Heart left ventricle (tissue), 13 donors: ENCODE measurements at regions not wholly inside any gene's neighbourhood (a gene's known extent, or its start where the extent isn't known, plus 50 kb on each side); places are given as distances from the start of the nearest gene placed in this dataset.

Experiments used
- CTCF ChIP-seq, 12 donors: fragments of 200-600 bp; sonication (generic) in 4 of 12; IDR thresholded peaks; one replicate each; pipeline versions ENCODE4 v1.5.0 to v1.8.0; 2018 to 2022; ENCODE audit warnings: antibody characterized with exemption in 12 of 12, mild to moderate bottlenecking in 5 of 12
- POLR2A ChIP-seq, 2 donors: fragments of 450-650 bp; IDR thresholded peaks; one replicate each; pipeline ENCODE4 v1.6.1; 2017; ENCODE audit warnings: antibody characterized with exemption in 2 of 2, mild to moderate bottlenecking in 2 of 2, moderate library complexity in 2 of 2
- donor health status: ischemic (EF 13 %, LVEDD 7.1; RV severe dilation, severe dysfunction).
- donor health status: DM: no; HTN: yes; CAD: no.
- donor health status: DM: no; HTN: no; CAD: no.
- donor health status: ischemic (EF 25% LVEDD 6.9; RV normal size, moderate dysfunction).
- donor health status: ischemic (EF 25% LVEDD 5.7; RV mildly dilated, moderate dysfunction).
- donor health status: ischemic (EF 35%, LVEDD 5.7; RV mildly dilated, moderate dysfunction).
- donor health status: nonischemic (EF 11% LVEDD 7.7; RV severe dilation, severe dysfunction).
- donor health status: DM: yes; HTN: yes; CAD: no.
- donor health status: PGD.
- donor health status: ischemic (EF 29% LVEDD 5.4; RV normal size, mild dysfunction).
- donor health status: nonischemic (EF 23%, LVEDD 6.1; RV moderate dilation, normal function).

DNA sequence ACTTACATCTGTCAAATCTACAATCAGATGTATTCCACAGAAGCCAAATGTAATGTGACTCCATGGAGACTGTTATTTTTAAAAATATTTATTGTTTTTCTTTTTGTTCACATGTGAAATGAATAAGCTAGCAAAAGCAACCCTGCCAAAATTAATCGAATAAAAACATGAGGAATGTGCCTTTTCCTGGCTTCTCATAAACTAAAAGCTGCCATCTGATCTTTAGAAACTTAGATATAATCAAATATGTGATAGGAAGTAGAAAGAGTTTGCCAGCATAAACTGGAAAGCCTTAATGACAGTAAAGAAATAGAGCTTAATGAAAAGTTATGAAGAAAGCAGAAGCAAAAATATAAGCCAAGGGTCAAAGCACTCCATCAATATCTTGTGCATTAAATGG, 1724.7 kb upstream of the WWC1 start:
- TF ChIP-seq CTCF (IDR thresholded peaks at IDR 0.05) = no peak
- no peak for TF ChIP-seq POLR2A (IDR thresholded peaks at IDR 0.05)
